Neuron (in vitro differentiated cells): ENCODE measurements at regions not wholly inside any gene's neighbourhood (a gene's known extent, or its start where the extent isn't known, plus 50 kb on each side); places are given as distances from the start of the nearest gene placed in this dataset.

Experiments used
- H2AFZ ChIP-seq: one replicate; pipeline ENCODE4 v1.6.1; 2013; ENCODE audit warnings: low read depth, mild to moderate bottlenecking, inconsistent platforms, low read length, moderate library complexity
- H3K27me3 ChIP-seq: one replicate; pipeline ENCODE4 v1.6.1; 2013; ENCODE audit warnings: low read length; ENCODE audit not compliant: insufficient read depth
- H3K36me3 ChIP-seq: one replicate; pipeline ENCODE4 v1.6.1; 2013; ENCODE audit warnings: low read length; ENCODE audit not compliant: insufficient read depth
- H3K4me1 ChIP-seq: one replicate; pipeline ENCODE4 v1.6.1; 2013; ENCODE audit warnings: low read length; ENCODE audit not compliant: insufficient read depth
- H3K4me3 ChIP-seq: 2 replicates; pipeline ENCODE4 v1.5.1; 2013; ENCODE audit warnings: mild to moderate bottlenecking, low read length, moderate library complexity
- H3K9me3 ChIP-seq: one replicate; pipeline ENCODE4 v1.6.1; 2013; ENCODE audit warnings: low read length

GRCh38 chr6:166691746-166692145 is 64.7 kb upstream of the RPS6KA2 start:
- Histone ChIP-seq H3K27me3 (no peaks in the 10 kb centered on the region), H3K36me3 (no peaks in the 10 kb centered on the region), H2AFZ (no peak overlapping the region), H3K4me3 (no peak overlapping the region), H3K9me3 (no peaks in the 10 kb centered on the region), H3K4me1 (peaks cover 12% of the 10 kb centered on the region)

GRCh38 chr6:166691199-166691598 is 64.1 kb upstream of the RPS6KA2 start:
- H2AFZ ChIP-seq = no peak overlapping the region
- H3K9me3 ChIP-seq = no peaks in the 10 kb centered on the region
- H3K36me3 ChIP-seq = no peaks in the 10 kb centered on the region
- no peaks in the 10 kb centered on the region for H3K27me3 ChIP-seq
- peaks cover 12% of the 10 kb centered on the region for H3K4me1 ChIP-seq
- H3K4me3 ChIP-seq = no peak overlapping the region

DNA sequence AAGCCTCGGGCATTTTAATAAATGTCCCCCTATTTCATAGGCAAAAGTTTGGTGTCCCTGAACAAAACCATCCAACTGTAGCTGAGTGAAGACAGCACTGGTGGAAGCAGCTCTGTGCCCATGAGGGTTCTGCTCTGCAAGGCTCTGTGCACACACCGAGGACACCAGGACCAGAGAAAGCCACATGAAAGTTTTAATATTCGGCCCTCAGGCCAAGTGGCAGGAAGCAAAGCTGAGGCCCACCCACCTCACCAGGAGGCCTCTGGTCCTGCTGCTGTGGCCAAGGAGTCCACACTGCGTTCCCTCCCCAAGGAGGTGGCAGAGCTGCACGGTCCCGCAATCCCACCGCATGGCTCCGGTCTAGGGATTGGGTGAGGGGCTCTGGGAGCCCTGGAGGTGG is 62.6 kb upstream of the RPS6KA2 start:
- Histone ChIP-seq H3K9me3 (no peaks in the 10 kb centered on the region), H3K4me3 (no peak overlapping the region), H3K36me3 (no peaks in the 10 kb centered on the region), H2AFZ (no peak overlapping the region), H3K4me1 (peaks cover 12% of the 10 kb centered on the region), H3K27me3 (no peaks in the 10 kb centered on the region)

GRCh38 chr6:166688901-166689300 is 61.9 kb upstream of the RPS6KA2 start:
- H3K27me3 ChIP-seq = no peaks in the 10 kb centered on the region

DNA sequence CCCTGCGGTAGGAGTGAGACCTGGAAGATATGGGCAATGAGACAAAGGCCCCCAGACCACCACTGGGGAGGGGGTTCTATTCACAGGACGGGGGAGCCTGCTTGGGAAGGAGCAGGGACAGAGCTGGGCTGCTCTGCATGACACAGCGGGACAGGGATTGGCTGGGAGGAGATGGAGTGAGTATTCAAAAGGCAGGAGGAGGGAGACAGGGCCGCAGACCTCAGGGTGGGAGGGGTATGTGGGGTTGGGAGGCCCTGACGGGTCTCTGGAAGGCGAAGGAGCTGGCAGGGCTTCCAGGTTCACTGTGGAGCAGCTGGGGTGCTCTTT is 60.8 kb upstream of the RPS6KA2 start:
- no peaks in the 10 kb centered on the region for H3K36me3 ChIP-seq
- no peaks in the 10 kb centered on the region for H3K9me3 ChIP-seq
- H3K27me3 ChIP-seq = no peaks in the 10 kb centered on the region
- H3K4me3 ChIP-seq = no peak overlapping the region
- H3K4me1 ChIP-seq = peaks cover 20% of the 10 kb centered on the region
- H2AFZ ChIP-seq = peak overlapping the region; percentile 2

More at GRCh38 chr6:166688901-166689300, 61.9 kb upstream of the RPS6KA2 start:
- H2AFZ ChIP-seq = no peak overlapping the region
- peaks cover 18% of the 10 kb centered on the region for H3K4me1 ChIP-seq
- no peak overlapping the region for H3K4me3 ChIP-seq
- H3K9me3 ChIP-seq = no peaks in the 10 kb centered on the region
- no peaks in the 10 kb centered on the region for H3K36me3 ChIP-seq

- Histone ChIP-seq H3K27me3 (no peaks in the 10 kb centered on the region), H3K4me3 (no peak overlapping the region), H2AFZ (peak overlapping the region; percentile 2), H3K36me3 (no peaks in the 10 kb centered on the region), H3K9me3 (no peaks in the 10 kb centered on the region), H3K4me1 (peaks cover 20% of the 10 kb centered on the region)
Measured at GRCh38 chr6:166687070-166687878, 60.2 kb upstream of the RPS6KA2 start.

DNA sequence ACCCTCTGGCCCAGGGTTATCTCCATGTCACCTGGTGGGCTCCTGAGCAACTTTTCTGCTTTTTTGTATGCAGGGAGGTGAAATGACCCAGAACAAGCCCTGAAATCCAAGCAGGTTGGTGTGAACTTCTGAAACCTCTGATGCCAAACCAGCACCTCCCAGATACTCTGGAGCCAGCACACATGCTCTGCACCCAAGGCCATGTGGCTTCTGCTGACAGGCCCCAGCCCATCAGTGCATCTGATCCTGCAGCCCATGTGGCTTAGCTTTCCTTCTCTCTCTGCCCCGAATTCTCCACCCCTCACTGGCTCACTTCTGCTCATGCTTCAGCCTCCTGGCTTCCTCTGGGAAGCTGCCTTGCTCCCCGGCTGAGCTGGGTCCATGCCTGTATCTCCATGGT is 59.3 kb upstream of the RPS6KA2 start:
- no peaks in the 10 kb centered on the region for H3K27me3 ChIP-seq

GRCh38 chr6:166684866-166685265 is 57.8 kb upstream of the RPS6KA2 start:
- no peak overlapping the region for H2AFZ ChIP-seq
- no peaks in the 10 kb centered on the region for H3K9me3 ChIP-seq
- H3K27me3 ChIP-seq = no peaks in the 10 kb centered on the region
- H3K36me3 ChIP-seq = no peaks in the 10 kb centered on the region
- H3K4me3 ChIP-seq = no peak overlapping the region
- peaks cover 20% of the 10 kb centered on the region for H3K4me1 ChIP-seq

More for the DNA sequence above, 59.3 kb upstream of the RPS6KA2 start:
- Histone ChIP-seq H3K36me3 (no peaks in the 10 kb centered on the region), H3K9me3 (no peaks in the 10 kb centered on the region), H3K4me1 (peaks cover 20% of the 10 kb centered on the region), H3K4me3 (no peak overlapping the region), H2AFZ (no peak overlapping the region)

- no peak overlapping the region for H2AFZ ChIP-seq
Measured at GRCh38 chr6:166684170-166684569, 57.1 kb upstream of the RPS6KA2 start.

GRCh38 chr6:166683477-166683876 is 56.4 kb upstream of the RPS6KA2 start:
- Histone ChIP-seq H2AFZ (no peak overlapping the region), H3K36me3 (no peaks in the 10 kb centered on the region), H3K4me1 (peaks cover 20% of the 10 kb centered on the region), H3K27me3 (no peaks in the 10 kb centered on the region), H3K9me3 (peaks cover under 1% of the 10 kb centered on the region), H3K4me3 (no peak overlapping the region)

More at GRCh38 chr6:166684170-166684569, 57.1 kb upstream of the RPS6KA2 start:
- Histone ChIP-seq H3K36me3 (no peaks in the 10 kb centered on the region), H3K27me3 (no peaks in the 10 kb centered on the region), H3K9me3 (no peaks in the 10 kb centered on the region), H3K4me1 (peaks cover 20% of the 10 kb centered on the region), H3K4me3 (no peak overlapping the region)

DNA sequence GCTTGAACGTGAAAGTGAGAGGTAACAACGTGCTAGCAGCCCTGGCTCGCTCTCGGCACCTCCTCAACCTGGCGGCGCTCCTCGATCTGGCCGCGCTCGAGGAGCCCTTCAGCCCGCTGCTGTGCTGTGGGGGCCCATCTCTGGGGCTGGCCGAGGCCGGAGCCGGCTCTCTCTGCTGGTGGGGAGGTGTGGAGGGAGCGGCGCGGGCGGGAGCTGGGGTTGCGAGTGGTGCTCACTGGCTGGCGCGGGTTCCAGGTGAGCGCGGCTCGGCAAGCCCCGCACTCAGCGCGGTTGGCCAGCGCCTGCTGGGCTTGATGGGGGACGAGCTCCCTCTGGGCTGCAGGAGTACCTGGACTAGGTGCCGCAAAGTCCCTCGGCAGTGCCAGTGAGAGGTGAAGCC is 52.5 kb upstream of the RPS6KA2 start:
- H3K36me3 ChIP-seq = no peaks in the 10 kb centered on the region
- H3K27me3 ChIP-seq = no peaks in the 10 kb centered on the region
- H3K9me3 ChIP-seq = peaks cover 2% of the 10 kb centered on the region
- H3K4me3 ChIP-seq = no peak overlapping the region
- H3K4me1 ChIP-seq = peaks cover 8% of the 10 kb centered on the region
- H2AFZ ChIP-seq = no peak overlapping the region

DNA sequence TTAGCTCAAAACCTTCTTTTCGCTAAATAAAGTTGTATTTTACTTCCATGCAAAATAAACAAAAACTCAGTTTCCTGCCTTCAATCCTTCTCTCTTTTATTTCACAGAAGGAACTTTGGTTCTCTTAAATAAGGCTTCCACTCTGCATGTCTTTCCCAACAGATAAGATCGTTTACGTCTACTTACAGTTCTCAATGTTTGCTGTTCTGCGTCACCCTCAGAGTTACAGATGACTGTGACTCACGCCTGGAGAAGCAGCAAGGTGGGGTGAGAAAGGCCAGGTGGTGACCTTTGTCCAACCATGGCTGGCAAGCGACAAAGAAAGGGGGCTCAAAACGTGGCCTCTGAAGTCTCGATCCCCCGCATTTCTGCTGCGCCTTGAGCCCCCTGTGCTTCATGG is 51.4 kb upstream of the RPS6KA2 start:
- Histone ChIP-seq H3K4me3 (no peak overlapping the region), H3K27me3 (no peaks in the 10 kb centered on the region), H3K36me3 (no peaks in the 10 kb centered on the region), H3K4me1 (no peaks in the 10 kb centered on the region), H2AFZ (no peak overlapping the region), H3K9me3 (peaks cover 2% of the 10 kb centered on the region)

- Histone ChIP-seq H3K4me3 (no peak overlapping the region), H3K36me3 (no peaks in the 10 kb centered on the region), H3K27me3 (no peaks in the 10 kb centered on the region), H3K4me1 (no peaks in the 10 kb centered on the region), H2AFZ (no peak overlapping the region), H3K9me3 (peaks cover 2% of the 10 kb centered on the region)
Measured at GRCh38 chr6:166677941-166678340, 50.9 kb upstream of the RPS6KA2 start.
